ENCODE measurements at regions not wholly inside any gene's neighbourhood (a gene's known extent, or its start where the extent isn't known, plus 50 kb on each side); places are given as distances from the start of the nearest gene placed in this dataset.

DNA sequence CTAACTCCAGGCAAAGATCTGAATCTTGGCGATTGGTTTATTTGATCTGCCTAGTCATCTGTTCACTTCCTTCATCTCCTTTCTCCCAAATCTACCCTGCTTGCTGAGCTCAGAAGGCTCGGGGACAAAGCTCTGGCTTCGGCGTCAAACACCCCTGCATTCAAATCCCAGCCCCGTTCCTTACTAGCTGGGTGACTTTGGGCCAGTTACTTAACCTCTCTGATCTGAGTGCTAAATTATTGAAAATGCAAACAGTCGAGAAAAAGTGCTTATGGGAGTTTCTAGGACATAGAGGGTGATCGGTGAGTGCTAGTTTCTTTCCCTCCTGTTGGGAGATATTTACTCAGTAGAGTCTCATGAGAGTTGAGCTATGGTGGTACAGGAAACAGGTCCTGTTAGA lies 121.2 kb upstream of the RFLNA start:
- H3K4me3 Mint-ChIP-seq = no peak overlapping the region
- ChIA-PET CTCF (no interaction called here), POLR2A (no interaction called here)
- DNase-seq (no peak), ATAC-seq (no peak)
- TF ChIP-seq, protein P1, sequence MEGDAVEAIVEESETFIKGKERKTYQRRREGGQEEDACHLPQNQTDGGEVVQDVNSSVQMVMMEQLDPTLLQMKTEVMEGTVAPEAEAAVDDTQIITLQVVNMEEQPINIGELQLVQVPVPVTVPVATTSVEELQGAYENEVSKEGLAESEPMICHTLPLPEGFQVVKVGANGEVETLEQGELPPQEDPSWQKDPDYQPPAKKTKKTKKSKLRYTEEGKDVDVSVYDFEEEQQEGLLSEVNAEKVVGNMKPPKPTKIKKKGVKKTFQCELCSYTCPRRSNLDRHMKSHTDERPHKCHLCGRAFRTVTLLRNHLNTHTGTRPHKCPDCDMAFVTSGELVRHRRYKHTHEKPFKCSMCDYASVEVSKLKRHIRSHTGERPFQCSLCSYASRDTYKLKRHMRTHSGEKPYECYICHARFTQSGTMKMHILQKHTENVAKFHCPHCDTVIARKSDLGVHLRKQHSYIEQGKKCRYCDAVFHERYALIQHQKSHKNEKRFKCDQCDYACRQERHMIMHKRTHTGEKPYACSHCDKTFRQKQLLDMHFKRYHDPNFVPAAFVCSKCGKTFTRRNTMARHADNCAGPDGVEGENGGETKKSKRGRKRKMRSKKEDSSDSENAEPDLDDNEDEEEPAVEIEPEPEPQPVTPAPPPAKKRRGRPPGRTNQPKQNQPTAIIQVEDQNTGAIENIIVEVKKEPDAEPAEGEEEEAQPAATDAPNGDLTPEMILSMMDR (IDR thresholded peaks at IDR 0.05) = no peak
- H3K27ac Mint-ChIP-seq = no peak overlapping the region
- intact Hi-C loops (cut with micrococcal nuclease) = no loop called here
- H3K4me1 Mint-ChIP-seq (ENCODE audit: low read depth) = no peaks in the 10 kb centered on the region
- no peaks in the 10 kb centered on the region for H3K9me3 Mint-ChIP-seq
- no peaks in the 10 kb centered on the region for H3K27me3 Mint-ChIP-seq
- H3K36me3 Mint-ChIP-seq (ENCODE audit: low read depth) = no peaks in the 10 kb centered on the region

DNA sequence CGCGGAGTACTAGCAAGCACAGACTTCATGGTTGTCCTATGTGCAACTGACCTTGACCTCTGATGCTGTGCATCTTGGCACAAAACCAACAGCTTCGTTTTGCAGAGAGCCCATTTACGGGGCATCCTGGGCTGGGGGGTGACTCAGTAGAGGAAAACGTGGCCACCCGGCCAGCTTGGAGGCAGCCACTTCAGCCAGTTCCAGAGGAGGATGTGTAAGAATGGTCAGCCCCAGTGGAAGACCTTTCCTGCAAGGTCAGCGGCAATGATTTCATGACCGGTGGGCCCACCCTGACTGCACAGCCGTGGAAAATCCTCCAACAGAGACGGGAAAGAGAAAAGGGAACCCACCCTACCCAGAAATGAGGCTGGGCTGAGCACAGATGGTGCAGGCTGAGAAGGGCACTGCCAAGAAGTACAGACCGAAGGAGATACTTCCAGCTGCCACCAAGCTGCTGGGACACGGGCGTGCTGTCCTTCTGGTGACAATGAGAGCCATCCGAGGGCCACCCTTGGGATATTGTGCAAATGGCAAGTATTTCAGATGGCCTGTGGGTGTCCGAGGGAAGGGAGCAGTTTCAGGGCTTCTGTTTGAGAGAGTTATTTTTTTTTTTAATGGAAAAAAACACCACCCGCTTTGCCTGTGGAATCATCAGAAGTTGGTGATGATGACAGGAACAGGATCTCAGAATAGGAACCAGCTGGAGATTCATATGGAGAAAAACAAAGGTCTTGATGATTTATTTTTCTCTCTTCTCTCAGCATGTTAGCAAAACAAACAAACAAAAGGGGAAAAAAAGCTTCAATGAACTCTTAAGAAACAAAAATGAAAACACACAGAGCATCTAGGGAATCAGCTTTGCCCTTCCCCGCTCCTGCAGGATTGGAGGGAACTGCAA lies 120.2 kb upstream of the RFLNA start:
- Mint-ChIP-seq H3K27ac (no peak overlapping the region), H3K27me3 (peaks cover 2% of the 10 kb centered on the region), H3K4me1 (ENCODE audit: low read depth) (no peaks in the 10 kb centered on the region), H3K36me3 (ENCODE audit: low read depth) (no peaks in the 10 kb centered on the region), H3K4me3 (no peak overlapping the region), H3K9me3 (no peaks in the 10 kb centered on the region)
- ATAC-seq (no peak), DNase-seq (no peak)
- intact Hi-C loops (cut with micrococcal nuclease) = no loop called here
- ChIA-PET POLR2A (no interaction called here), CTCF (no interaction called here)
- TF ChIP-seq, protein P1 (IDR thresholded peaks at IDR 0.05) = no peak

DNA sequence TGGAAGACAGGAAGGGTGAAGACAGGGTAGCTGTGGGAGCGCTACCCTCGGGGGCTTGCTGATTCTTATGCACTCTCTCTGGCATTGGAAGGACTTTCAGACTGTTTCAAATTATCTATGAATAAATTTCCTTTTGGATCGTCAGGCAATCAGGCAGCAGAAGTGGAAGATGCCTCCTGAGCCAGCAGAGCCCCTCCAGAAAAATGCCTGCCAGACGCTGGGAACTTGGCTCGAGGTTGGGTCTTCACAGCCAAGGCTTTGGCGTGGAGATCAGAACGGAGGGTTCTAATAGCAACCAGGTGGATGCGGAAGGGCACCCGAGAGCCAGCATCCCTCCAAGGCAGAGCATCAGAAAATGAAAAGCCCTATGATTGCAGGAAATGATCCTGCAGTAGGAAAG lies 119.2 kb upstream of the RFLNA start:
- ChIA-PET CTCF (no interaction called here), POLR2A (no interaction called here)
- Mint-ChIP-seq H3K27me3 (peaks cover 2% of the 10 kb centered on the region), H3K4me3 (no peak overlapping the region), H3K27ac (no peak overlapping the region), H3K36me3 (ENCODE audit: low read depth) (no peaks in the 10 kb centered on the region), H3K9me3 (no peaks in the 10 kb centered on the region), H3K4me1 (ENCODE audit: low read depth) (no peaks in the 10 kb centered on the region)
- TF ChIP-seq, protein P1 (IDR thresholded peaks at IDR 0.05) = no peak
- intact Hi-C loops (cut with micrococcal nuclease) = no loop called here
- no peak for ATAC-seq
- no peak for DNase-seq

DNA sequence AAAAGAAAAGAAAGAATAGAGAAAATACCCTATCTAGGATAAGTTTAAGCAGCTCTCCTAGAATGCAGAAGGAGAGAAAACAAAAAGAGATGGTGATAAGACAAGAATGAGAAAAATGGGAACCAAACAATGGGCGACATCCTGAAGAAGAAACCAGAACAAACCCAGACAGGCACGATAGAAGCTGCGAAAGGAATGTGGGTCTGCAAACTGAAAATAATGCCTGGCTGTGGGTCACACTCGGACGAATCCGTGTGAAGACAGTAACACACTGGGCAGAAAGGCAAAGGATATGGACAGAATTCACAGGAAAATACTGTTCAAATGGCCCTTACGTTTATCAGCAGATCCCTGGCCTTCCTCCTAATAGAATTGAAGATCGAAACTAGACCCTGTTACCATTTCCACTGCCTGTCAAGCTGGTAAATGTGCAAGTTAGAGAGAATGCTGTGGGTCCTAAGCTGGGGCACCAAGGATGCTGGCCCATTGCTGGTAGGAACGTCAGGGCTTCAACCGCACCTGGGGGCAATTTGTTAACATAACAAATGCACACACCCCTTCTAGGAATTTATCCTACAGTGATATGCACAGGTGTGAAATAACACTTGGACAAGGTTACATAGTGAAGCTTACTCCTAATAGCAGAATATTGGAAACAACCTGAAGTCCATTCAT lies 117.5 kb upstream of the RFLNA start:
- TF ChIP-seq, protein P1 (IDR thresholded peaks at IDR 0.05) = no peak
- H3K27me3 Mint-ChIP-seq = peaks cover 2% of the 10 kb centered on the region
- no peak for ATAC-seq
- H3K4me3 Mint-ChIP-seq = no peak overlapping the region
- H3K27ac Mint-ChIP-seq = no peak overlapping the region
- no peaks in the 10 kb centered on the region for H3K36me3 Mint-ChIP-seq (ENCODE audit: low read depth)
- H3K4me1 Mint-ChIP-seq (ENCODE audit: low read depth) = no peaks in the 10 kb centered on the region
- H3K9me3 Mint-ChIP-seq = no peaks in the 10 kb centered on the region
- intact Hi-C loops (cut with micrococcal nuclease) = no loop called here
- DNase-seq = no peak
- ChIA-PET POLR2A (interaction anchor here (0.6 kb wide), 1 partner anchor 430 kb away, joined by 3 read pairs; no protein-coding TSS in a partner anchor), CTCF (no interaction called here)

DNA sequence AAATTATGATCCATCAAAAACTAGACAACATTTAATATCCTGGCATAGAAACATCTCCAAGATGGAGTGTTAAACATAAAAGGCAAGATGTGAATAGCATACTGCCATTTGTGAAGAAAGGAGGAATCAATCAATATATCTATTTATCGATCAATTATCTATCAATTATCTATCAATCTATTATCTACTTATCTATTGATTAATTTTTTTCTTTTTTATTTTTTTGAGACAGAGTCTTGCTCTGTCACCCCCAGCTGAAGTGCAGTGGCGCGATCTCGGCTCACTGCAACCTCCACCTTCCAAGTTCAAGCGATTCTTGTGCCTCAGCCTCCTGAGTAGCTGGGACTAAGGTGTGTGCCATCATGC lies 117.0 kb upstream of the RFLNA start:
- intact Hi-C loops (cut with micrococcal nuclease) = no loop called here
- H3K9me3 Mint-ChIP-seq = no peaks in the 10 kb centered on the region
- peaks cover 2% of the 10 kb centered on the region for H3K27me3 Mint-ChIP-seq
- CTCF ChIA-PET = no interaction called here
- DNase-seq = no peak
- no peak overlapping the region for H3K27ac Mint-ChIP-seq
- POLR2A ChIA-PET = interaction anchor here (0.6 kb wide), 1 partner anchor 430 kb away, joined by 3 read pairs; no protein-coding TSS in a partner anchor
- no peak for ATAC-seq
- no peak overlapping the region for H3K4me3 Mint-ChIP-seq
- no peaks in the 10 kb centered on the region for H3K4me1 Mint-ChIP-seq (ENCODE audit: low read depth)
- H3K36me3 Mint-ChIP-seq (ENCODE audit: low read depth) = no peaks in the 10 kb centered on the region
- TF ChIP-seq, protein P1 (IDR thresholded peaks at IDR 0.05) = no peak
